HEK293T (cell line): ENCODE measurements at regions not wholly inside any gene's neighbourhood (a gene's known extent, or its start where the extent isn't known, plus 50 kb on each side); places are given as distances from the start of the nearest gene placed in this dataset.
"Not testable (repeated sequence)": the region's sequence is repeated elsewhere in the genome, so short reads cannot be mapped to it uniquely, and the experiment has no call there.

ENCODE experiments used
- CTCF ChIA-PET: fragments of 350-600 bp; formaldehyde crosslinking; extraction: SDS; loops from one replicate; lab custom pipeline; 2021; ENCODE audit warnings: antibody characterized with exemption, inconsistent platforms; lab: Yijun Ruan, JAX
- POLR2A ChIA-PET: fragments of 350-600 bp; formaldehyde crosslinking; extraction: SDS; loops from one replicate; lab custom pipeline; 2020; ENCODE audit warnings: antibody characterized with exemption, inconsistent platforms; lab: Yijun Ruan, JAX
- DNase-seq: peaks from one replicate; pipeline ENCODE4 v3.0.0; 2012; ENCODE audit warnings: mixed read lengths; ENCODE audit errors: extremely low spot score
- ARNT ChIP-seq: fragments of 450-650 bp; IDR thresholded peaks from 2 replicates; pipeline ENCODE4 v1.6.1; 2017; ENCODE audit warnings: mild to moderate bottlenecking
- BHLHE40 ChIP-seq: fragments of 450-650 bp; IDR thresholded peaks from 2 replicates; pipeline ENCODE4 v1.6.1; 2016; ENCODE audit warnings: mild to moderate bottlenecking, moderate library complexity, borderline replicate concordance
- CTBP1 ChIP-seq: fragments of 450-650 bp; IDR thresholded peaks from 2 replicates; pipeline ENCODE4 v1.6.1; 2016; ENCODE audit warnings: borderline replicate concordance
- ELF4 ChIP-seq: fragments of 450-650 bp; IDR thresholded peaks from 2 replicates; pipeline ENCODE4 v1.6.1; 2017; ENCODE audit warnings: antibody characterized with exemption
- FOXA1 ChIP-seq: fragments of 450-650 bp; IDR thresholded peaks from 2 replicates; pipeline ENCODE4 v1.6.1; 2016; ENCODE audit warnings: mild to moderate bottlenecking
- FOXK2 ChIP-seq: fragments of 450-650 bp; IDR thresholded peaks from 2 replicates; pipeline ENCODE4 v1.6.1; 2016; ENCODE audit warnings: mild to moderate bottlenecking
- FOXM1 ChIP-seq: fragments of 450-650 bp; IDR thresholded peaks from 2 replicates; pipeline ENCODE4 v1.6.1; 2017; ENCODE audit warnings: mild to moderate bottlenecking, borderline replicate concordance
- HDGF ChIP-seq: fragments of 450-650 bp; IDR thresholded peaks from 2 replicates; pipeline ENCODE4 v1.6.1; 2017; ENCODE audit warnings: antibody characterized with exemption, borderline replicate concordance
- L3MBTL2 ChIP-seq: fragments of 450-650 bp; conservative IDR thresholded peaks from 2 replicates; pipeline ENCODE4 v1.6.1; 2016; ENCODE audit warnings: mild to moderate bottlenecking
- LEF1 ChIP-seq: fragments of 450-650 bp; IDR thresholded peaks from 2 replicates; pipeline ENCODE4 v1.6.1; 2017; ENCODE audit warnings: mild to moderate bottlenecking, borderline replicate concordance
- NFRKB ChIP-seq: fragments of 450-650 bp; IDR thresholded peaks from 2 replicates; pipeline ENCODE4 v1.6.1; 2016; ENCODE audit warnings: mild to moderate bottlenecking, moderate library complexity
- PKNOX1 ChIP-seq: fragments of 450-650 bp; IDR thresholded peaks from 2 replicates; pipeline ENCODE4 v1.6.1; 2016
- SP1 ChIP-seq: fragments of 450-650 bp; IDR thresholded peaks from 2 replicates; pipeline ENCODE4 v1.6.1; 2017
- SUZ12 ChIP-seq: fragments of 450-650 bp; IDR thresholded peaks from 2 replicates; pipeline ENCODE4 v1.6.1; 2016; ENCODE audit warnings: mild to moderate bottlenecking
- TARDBP ChIP-seq: fragments of 450-650 bp; IDR thresholded peaks from 2 replicates; pipeline ENCODE4 v1.6.1; 2016
- ZNF384 ChIP-seq: fragments of 450-650 bp; IDR thresholded peaks from 2 replicates; pipeline ENCODE4 v1.6.1; 2016

GRCh38 chr2:228927028-228928010, 343.8 kb downstream of the PID1 start:
- DNase-seq, result no peak
- ChIA-PET CTCF (interaction anchor here (1.0 kb wide), 1 partner anchor 13 kb away, joined by 3 read pairs; no protein-coding TSS in a partner anchor), POLR2A (no interaction called here)
- TF ChIP-seq CTBP1 (no peak), ELF4 (no peak), HDGF (no peak), PKNOX1 (no peak), FOXA1 (no peak), SP1 (no peak), NFRKB (no peak), BHLHE40 (no peak), LEF1 (no peak), FOXM1 (no peak), ARNT (no peak), L3MBTL2 (no peak), SUZ12 (no peak)

- no peak for DNase-seq
- CTCF ChIA-PET, result no interaction called here
- POLR2A ChIA-PET, result no interaction called here
- TF ChIP-seq SP1, result no peak
Observed at GRCh38 chr2:228919808-228920207, 351.3 kb downstream of the PID1 start.

GRCh38 chr2:228917220-228917619, 353.9 kb downstream of the PID1 start:
- ChIA-PET POLR2A (no interaction called here), CTCF (no interaction called here)
- no peak for TF ChIP-seq NFRKB
- no peak for TF ChIP-seq SP1
- no peak for TF ChIP-seq TARDBP
- no peak for TF ChIP-seq PKNOX1
- no peak for TF ChIP-seq SUZ12
- no peak for TF ChIP-seq CTBP1
- no peak for TF ChIP-seq LEF1
- TF ChIP-seq ELF4, result no peak
- TF ChIP-seq ARNT, result no peak
- no peak for TF ChIP-seq HDGF
- no peak for TF ChIP-seq ZNF384
- TF ChIP-seq BHLHE40, result no peak
- no peak for DNase-seq

- no peak for DNase-seq
- no peak for TF ChIP-seq ZNF384
- no peak for TF ChIP-seq CTBP1
- TF ChIP-seq ELF4, result no peak
- TF ChIP-seq PKNOX1, result no peak
- TF ChIP-seq TARDBP, result no peak
- no peak for TF ChIP-seq FOXK2
- no peak for TF ChIP-seq SUZ12
- no peak for TF ChIP-seq NFRKB
- TF ChIP-seq BHLHE40, result no peak
- TF ChIP-seq SP1, result no peak
- TF ChIP-seq FOXM1, result no peak
- TF ChIP-seq LEF1, result no peak
- no peak for TF ChIP-seq HDGF
- no peak for TF ChIP-seq ARNT
- no peak for TF ChIP-seq FOXA1
- no peak for TF ChIP-seq L3MBTL2
- ChIA-PET CTCF (no interaction called here), POLR2A (no interaction called here)
Observed at GRCh38 chr2:228916416-228917090, 354.5 kb downstream of the PID1 start.

- ChIA-PET POLR2A (no interaction called here), CTCF (no interaction called here)
- TF ChIP-seq TARDBP, result no peak
- TF ChIP-seq ZNF384, result no peak
- TF ChIP-seq FOXK2, result no peak
- TF ChIP-seq SUZ12, result no peak
- TF ChIP-seq SP1, result no peak
- no peak for TF ChIP-seq HDGF
- TF ChIP-seq L3MBTL2, result no peak
- TF ChIP-seq ELF4, result no peak
- TF ChIP-seq PKNOX1, result no peak
- TF ChIP-seq FOXA1, result no peak
- no peak for TF ChIP-seq ARNT
- TF ChIP-seq NFRKB, result no peak
- DNase-seq, result no peak
Observed at GRCh38 chr2:228913176-228913575, 357.9 kb downstream of the PID1 start.

- POLR2A ChIA-PET, DNase-seq, CTCF ChIA-PET: not testable (repeated sequence)
Observed at GRCh38 chr2:228910872-228911271, 360.2 kb downstream of the PID1 start.
